HL-60 (cell line): ENCODE measurements at regions not wholly inside any gene's neighbourhood (a gene's known extent, or its start where the extent isn't known, plus 50 kb on each side); places are given as distances from the start of the nearest gene placed in this dataset.

Experiments
- DNase-seq, 2 experiments: peaks; one replicate each; pipeline ENCODE4 v3.0.0-alpha.2; 2010 to 2020; ENCODE audit warnings: low read depth in 1 of 2, low spot score in 1 of 2
- H3K27ac ChIP-seq: fragments of 250-450 bp; sonication (Bioruptor Pico); replicated peaks from 2 replicates; pipeline ENCODE4 v1.5.1; 2020; ENCODE audit warnings: mild to moderate bottlenecking, moderate library complexity
- H3K27me3 ChIP-seq: fragments of 250-450 bp; sonication (Bioruptor Pico); 2 replicates; pipeline ENCODE4 v1.5.1; 2021; ENCODE audit warnings: mild to moderate bottlenecking, moderate library complexity; ENCODE audit not compliant: insufficient read depth, poor library complexity, severe bottlenecking
- H3K4me3 ChIP-seq: replicated peaks from 2 replicates; pipeline ENCODE4 v1.5.1; 2011; ENCODE audit warnings: mild to moderate bottlenecking, control low read depth, low read length; ENCODE audit not compliant: insufficient read depth
- GABPA ChIP-seq: IDR thresholded peaks from 2 replicates; pipeline ENCODE4 v1.6.1; 2012; ENCODE audit warnings: low read depth
- POLR2AphosphoS5 ChIP-seq: IDR thresholded peaks from 2 replicates; pipeline ENCODE4 v1.6.1; 2012; ENCODE audit warnings: low read depth
- SPI1 ChIP-seq: IDR thresholded peaks from 2 replicates; pipeline ENCODE4 v1.6.1; 2012; ENCODE audit warnings: low read depth, mild to moderate bottlenecking, borderline replicate concordance
- TF ChIP-seq, protein P1 (sequence below): IDR thresholded peaks from 2 replicates; pipeline ENCODE4 v1.6.1; 2012; ENCODE audit warnings: low read depth; ENCODE audit not compliant: insufficient replicate concordance
- TF ChIP-seq, protein P2 (sequence below): IDR thresholded peaks from one replicate; pipeline ENCODE4 v1.5.1; 2011; ENCODE audit warnings: low read length, control low read depth, inconsistent platforms; ENCODE audit not compliant: insufficient read depth

DNA sequence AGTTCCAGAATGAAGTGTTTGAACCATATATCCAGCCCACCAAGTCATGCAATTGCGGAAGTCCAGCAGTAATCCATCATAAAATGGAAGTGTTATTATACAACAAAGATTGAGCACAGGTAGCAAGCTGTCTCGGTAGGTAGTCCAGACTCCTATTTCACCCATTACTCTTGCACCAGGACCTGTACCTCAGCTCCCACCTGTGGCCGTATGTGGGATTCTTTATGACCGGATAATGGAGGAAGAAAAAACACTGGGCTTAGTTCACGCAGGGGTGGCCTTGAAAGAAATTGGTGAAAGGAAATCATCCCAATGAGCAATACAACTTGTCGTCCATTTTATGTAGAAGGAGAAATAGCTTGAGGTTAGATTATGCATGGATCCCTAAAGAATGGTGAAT lies 216.3 kb downstream of the ESM1 start:
- no peak for TF ChIP-seq SPI1
- no peak for TF ChIP-seq GABPA
- TF ChIP-seq, protein P1, sequence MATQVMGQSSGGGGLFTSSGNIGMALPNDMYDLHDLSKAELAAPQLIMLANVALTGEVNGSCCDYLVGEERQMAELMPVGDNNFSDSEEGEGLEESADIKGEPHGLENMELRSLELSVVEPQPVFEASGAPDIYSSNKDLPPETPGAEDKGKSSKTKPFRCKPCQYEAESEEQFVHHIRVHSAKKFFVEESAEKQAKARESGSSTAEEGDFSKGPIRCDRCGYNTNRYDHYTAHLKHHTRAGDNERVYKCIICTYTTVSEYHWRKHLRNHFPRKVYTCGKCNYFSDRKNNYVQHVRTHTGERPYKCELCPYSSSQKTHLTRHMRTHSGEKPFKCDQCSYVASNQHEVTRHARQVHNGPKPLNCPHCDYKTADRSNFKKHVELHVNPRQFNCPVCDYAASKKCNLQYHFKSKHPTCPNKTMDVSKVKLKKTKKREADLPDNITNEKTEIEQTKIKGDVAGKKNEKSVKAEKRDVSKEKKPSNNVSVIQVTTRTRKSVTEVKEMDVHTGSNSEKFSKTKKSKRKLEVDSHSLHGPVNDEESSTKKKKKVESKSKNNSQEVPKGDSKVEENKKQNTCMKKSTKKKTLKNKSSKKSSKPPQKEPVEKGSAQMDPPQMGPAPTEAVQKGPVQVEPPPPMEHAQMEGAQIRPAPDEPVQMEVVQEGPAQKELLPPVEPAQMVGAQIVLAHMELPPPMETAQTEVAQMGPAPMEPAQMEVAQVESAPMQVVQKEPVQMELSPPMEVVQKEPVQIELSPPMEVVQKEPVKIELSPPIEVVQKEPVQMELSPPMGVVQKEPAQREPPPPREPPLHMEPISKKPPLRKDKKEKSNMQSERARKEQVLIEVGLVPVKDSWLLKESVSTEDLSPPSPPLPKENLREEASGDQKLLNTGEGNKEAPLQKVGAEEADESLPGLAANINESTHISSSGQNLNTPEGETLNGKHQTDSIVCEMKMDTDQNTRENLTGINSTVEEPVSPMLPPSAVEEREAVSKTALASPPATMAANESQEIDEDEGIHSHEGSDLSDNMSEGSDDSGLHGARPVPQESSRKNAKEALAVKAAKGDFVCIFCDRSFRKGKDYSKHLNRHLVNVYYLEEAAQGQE, result no peak
- no peak for TF ChIP-seq POLR2AphosphoS5
- TF ChIP-seq, protein P2, sequence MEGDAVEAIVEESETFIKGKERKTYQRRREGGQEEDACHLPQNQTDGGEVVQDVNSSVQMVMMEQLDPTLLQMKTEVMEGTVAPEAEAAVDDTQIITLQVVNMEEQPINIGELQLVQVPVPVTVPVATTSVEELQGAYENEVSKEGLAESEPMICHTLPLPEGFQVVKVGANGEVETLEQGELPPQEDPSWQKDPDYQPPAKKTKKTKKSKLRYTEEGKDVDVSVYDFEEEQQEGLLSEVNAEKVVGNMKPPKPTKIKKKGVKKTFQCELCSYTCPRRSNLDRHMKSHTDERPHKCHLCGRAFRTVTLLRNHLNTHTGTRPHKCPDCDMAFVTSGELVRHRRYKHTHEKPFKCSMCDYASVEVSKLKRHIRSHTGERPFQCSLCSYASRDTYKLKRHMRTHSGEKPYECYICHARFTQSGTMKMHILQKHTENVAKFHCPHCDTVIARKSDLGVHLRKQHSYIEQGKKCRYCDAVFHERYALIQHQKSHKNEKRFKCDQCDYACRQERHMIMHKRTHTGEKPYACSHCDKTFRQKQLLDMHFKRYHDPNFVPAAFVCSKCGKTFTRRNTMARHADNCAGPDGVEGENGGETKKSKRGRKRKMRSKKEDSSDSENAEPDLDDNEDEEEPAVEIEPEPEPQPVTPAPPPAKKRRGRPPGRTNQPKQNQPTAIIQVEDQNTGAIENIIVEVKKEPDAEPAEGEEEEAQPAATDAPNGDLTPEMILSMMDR, result no peak
- DNase-seq, result no peak
- H3K27ac ChIP-seq, result no peak overlapping the region
- no peaks in the 10 kb centered on the region for H3K27me3 ChIP-seq
- H3K4me3 ChIP-seq, result no peak overlapping the region

DNA sequence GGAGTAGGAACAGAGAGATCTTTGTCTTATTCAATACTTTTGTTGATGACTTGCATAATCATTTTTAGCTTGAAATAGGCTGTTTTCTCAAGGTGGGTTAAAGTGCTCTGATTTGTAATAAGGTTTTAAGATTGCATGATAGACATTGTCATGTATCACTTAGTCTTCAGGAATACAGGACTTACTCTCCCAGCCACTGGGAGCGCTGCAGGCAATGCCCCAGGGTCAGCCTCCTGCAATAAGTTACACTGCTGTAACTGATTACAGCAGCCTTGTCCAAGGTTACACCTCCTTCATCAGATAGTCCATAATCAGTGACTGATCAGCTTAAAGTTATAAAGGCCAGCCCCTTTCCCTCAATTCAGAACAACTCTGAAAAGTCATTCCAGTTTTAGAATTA lies 218.6 kb downstream of the ESM1 start:
- TF ChIP-seq, protein P1, result no peak
- TF ChIP-seq, protein P2, result no peak
- no peak for TF ChIP-seq SPI1
- no peak for TF ChIP-seq GABPA
- TF ChIP-seq POLR2AphosphoS5, result no peak
- Histone ChIP-seq H3K27me3 (no peaks in the 10 kb centered on the region), H3K27ac (no peak overlapping the region), H3K4me3 (no peak overlapping the region)
- no peak for DNase-seq

DNA sequence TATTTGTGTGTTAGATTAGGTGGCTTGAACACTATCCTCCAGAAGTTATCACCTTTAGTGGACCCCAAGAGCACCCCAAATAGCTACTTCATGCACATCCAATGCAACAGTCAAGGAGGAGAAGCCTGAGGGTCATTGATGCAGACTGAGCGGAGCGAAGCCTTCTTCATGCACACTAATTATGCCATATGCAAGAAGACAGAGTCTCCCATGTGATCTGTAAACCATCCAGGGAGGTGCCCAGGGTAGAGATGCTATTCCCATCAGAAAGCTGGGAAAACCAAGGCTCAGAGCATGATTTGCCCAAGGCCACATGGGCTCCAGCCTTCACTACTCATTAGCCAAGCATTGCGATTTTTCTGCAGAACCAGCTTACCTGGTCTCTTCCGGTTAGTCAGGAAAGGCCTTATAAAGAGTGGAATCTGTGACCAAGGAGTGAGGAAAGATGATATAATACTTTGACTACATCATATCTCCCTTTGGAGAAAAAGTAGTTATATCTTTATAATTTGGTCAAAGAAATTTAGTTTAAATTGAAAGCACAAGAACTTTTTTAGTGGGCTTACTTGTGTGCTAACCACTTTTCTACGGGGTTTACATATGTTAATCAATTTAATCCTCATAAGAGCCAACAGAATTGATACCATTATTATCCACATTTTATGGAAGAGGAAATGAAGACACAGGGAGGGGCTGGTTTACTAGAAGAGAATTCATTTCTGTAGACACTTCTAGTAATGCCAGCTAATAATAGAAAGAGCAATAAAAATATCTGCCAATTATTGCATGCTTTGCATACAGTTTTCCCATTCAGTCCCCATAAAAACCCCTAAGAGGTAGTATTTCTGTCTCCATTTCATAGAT lies 220.0 kb downstream of the ESM1 start:
- no peak for TF ChIP-seq GABPA
- no peak for TF ChIP-seq SPI1
- DNase-seq, result no peak

DNA sequence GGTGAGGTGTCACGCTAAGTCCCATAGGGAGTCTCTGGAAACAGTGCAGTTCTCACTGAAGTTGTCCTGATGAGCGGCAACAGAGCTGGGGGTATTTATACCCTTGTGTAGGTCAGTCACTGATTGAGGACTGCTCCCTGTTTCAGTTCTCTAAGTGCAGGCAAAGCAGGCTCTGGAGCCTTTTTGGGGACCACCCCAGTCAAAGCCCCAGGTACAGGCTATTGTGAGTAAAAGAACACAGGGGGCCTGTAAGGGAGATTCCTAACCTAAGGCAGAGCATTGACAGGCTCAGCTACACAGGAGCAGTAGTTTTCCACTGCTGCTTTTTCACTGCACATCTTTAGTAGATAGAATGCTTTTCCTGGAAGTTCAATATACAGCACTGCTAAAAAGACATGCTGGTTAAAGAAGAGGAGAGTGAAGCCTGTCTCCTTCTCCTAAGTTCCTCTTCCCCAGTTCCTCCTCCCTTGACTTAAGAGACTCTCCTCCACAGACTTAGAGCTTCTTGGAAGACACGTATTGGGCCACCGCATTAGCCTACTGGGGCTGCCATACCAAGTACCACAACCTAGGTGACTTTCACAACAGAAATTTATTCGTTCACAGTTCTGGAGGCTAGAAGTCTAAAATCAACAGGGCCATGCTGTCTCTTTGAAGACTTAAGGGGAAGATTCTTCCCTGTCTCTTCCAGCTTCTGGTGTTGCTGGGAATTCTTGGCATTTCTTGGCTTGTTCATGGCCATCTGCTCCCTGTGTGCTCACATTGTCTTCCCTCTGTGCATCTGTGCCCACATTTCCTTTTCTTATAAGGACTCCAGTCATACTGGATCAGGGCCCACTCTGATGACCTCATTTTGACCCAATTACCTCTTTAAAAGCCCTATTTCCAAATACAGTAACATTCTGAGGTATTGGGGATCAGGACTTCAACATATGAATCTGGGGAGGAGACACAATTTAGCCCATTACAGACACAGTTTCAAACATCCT lies 221.0 kb downstream of the ESM1 start:
- Histone ChIP-seq H3K27ac (no peak overlapping the region), H3K4me3 (no peak overlapping the region), H3K27me3 (no peaks in the 10 kb centered on the region)
- TF ChIP-seq SPI1, result peak; percentile 24; the same call in 1 of the 2 replicates
- no peak for TF ChIP-seq POLR2AphosphoS5
- peak in 1 of 2 experiments; percentile 18 for DNase-seq

More for the DNA sequence above, 220.0 kb downstream of the ESM1 start:
- no peaks in the 10 kb centered on the region for H3K27me3 ChIP-seq
- no peak overlapping the region for H3K27ac ChIP-seq
- no peak overlapping the region for H3K4me3 ChIP-seq
